Suprapubic skin (tissue), 4 donors: ENCODE measurements at regions not wholly inside any gene's neighbourhood (a gene's known extent, or its start where the extent isn't known, plus 50 kb on each side); places are given as distances from the start of the nearest gene placed in this dataset.

Experiments used
- EP300 ChIP-seq: sonication (generic); formaldehyde crosslinking; IDR thresholded peaks from one replicate; pipeline ENCODE4 v1.6.1; 2017; ENCODE audit warnings: antibody characterized with exemption
- POLR2A ChIP-seq, 2 donors: fragments of 450-650 bp; IDR thresholded peaks; one replicate each; pipeline ENCODE4 v1.6.1; 2017; ENCODE audit warnings: antibody characterized with exemption in 2 of 2, mild to moderate bottlenecking in 2 of 2, moderate library complexity in 2 of 2
- POLR2AphosphoS5 ChIP-seq, 3 donors: sonication (generic); formaldehyde crosslinking; IDR thresholded peaks; one replicate each; pipeline ENCODE4 v1.6.1; 2017; ENCODE audit warnings: antibody characterized with exemption in 3 of 3
- TF ChIP-seq, protein P1 (sequence below), 2 donors: fragments of 200-600 bp in 1 of 2; fragments of 450-650 bp in 1 of 2; sonication (generic) in 1 of 2; IDR thresholded peaks; one replicate each; pipeline ENCODE4 v1.5.1; 2016 to 2019; ENCODE audit warnings: antibody characterized with exemption in 2 of 2, mild to moderate bottlenecking in 1 of 2, moderate library complexity in 1 of 2

DNA sequence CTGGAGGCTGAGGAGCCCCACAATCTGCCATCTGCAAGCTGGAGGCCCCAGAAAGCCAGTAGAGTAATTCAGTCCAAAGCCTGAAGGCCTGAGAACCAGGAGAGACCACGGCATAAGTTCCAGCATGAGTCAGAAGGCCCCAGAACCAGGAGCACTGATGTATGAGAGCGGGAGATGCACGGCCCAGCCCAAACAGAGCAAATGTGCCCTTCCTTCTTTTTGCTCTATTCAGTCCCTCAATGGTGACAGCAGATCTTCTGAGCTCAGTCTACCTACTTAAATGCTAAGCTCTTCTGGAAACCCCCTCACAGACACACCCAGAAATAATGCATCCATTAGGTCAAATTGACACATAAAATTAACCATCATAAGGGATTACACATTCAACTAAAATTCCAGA, 277.6 kb downstream of the ATPSCKMT start:
- TF ChIP-seq, protein P1, sequence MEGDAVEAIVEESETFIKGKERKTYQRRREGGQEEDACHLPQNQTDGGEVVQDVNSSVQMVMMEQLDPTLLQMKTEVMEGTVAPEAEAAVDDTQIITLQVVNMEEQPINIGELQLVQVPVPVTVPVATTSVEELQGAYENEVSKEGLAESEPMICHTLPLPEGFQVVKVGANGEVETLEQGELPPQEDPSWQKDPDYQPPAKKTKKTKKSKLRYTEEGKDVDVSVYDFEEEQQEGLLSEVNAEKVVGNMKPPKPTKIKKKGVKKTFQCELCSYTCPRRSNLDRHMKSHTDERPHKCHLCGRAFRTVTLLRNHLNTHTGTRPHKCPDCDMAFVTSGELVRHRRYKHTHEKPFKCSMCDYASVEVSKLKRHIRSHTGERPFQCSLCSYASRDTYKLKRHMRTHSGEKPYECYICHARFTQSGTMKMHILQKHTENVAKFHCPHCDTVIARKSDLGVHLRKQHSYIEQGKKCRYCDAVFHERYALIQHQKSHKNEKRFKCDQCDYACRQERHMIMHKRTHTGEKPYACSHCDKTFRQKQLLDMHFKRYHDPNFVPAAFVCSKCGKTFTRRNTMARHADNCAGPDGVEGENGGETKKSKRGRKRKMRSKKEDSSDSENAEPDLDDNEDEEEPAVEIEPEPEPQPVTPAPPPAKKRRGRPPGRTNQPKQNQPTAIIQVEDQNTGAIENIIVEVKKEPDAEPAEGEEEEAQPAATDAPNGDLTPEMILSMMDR (IDR thresholded peaks at IDR 0.05), result no peak
- no peak for TF ChIP-seq EP300
- no peak for TF ChIP-seq POLR2AphosphoS5 (IDR thresholded peaks at IDR 0.05)
- no peak for TF ChIP-seq POLR2A (IDR thresholded peaks at IDR 0.05)
